Thymus (tissue), 11 donors: ENCODE measurements at regions not wholly inside any gene's neighbourhood (a gene's known extent, or its start where the extent isn't known, plus 50 kb on each side); places are given as distances from the start of the nearest gene placed in this dataset.
"Not testable (repeated sequence)": the region's sequence is repeated elsewhere in the genome, so short reads cannot be mapped to it uniquely, and the experiment has no call there.

Experiments
- DNase-seq, 9 donors: peaks; one replicate each; pipeline ENCODE4 v3.0.0-alpha.2; 2013; ENCODE audit warnings: low spot score in 9 of 9, low read depth in 6 of 9, missing footprints in 1 of 9
- H3K27ac ChIP-seq, 2 donors: one replicate each; pipeline ENCODE4 v1.5.1; 2013; ENCODE audit warnings: control low read depth in 1 of 2, low read depth in 1 of 2, low read length in 1 of 2, mild to moderate bottlenecking in 1 of 2, moderate library complexity in 1 of 2
- H3K27me3 ChIP-seq, 2 donors: one replicate each; pipeline ENCODE4 v1.5.1; 2013; ENCODE audit warnings: low read length in 1 of 2; ENCODE audit not compliant: control insufficient read depth in 2 of 2, insufficient read depth in 1 of 2
- H3K36me3 ChIP-seq, 2 donors: one replicate each; pipeline ENCODE4 v1.5.1; 2013; ENCODE audit warnings: low read length in 1 of 2, mild to moderate bottlenecking in 1 of 2, moderate library complexity in 1 of 2; ENCODE audit not compliant: control insufficient read depth in 2 of 2, insufficient read depth in 2 of 2
- H3K4me1 ChIP-seq, 2 donors: one replicate each; pipeline ENCODE4 v1.5.1; 2013; ENCODE audit warnings: low read length in 2 of 2; ENCODE audit not compliant: control insufficient read depth in 2 of 2, insufficient read depth in 2 of 2
- H3K4me3 ChIP-seq, 2 donors: one replicate each; pipeline ENCODE4 v1.5.1; 2013; ENCODE audit warnings: low read length in 2 of 2, control low read depth in 1 of 2, mild to moderate bottlenecking in 1 of 2
- H3K9me3 ChIP-seq, 2 donors: one replicate each; pipeline ENCODE4 v1.5.1; 2013; ENCODE audit warnings: low read length in 1 of 2, mild to moderate bottlenecking in 1 of 2; ENCODE audit not compliant: control insufficient read depth in 2 of 2, insufficient read depth in 1 of 2
- WGBS: extraction: QIAGEN DNeasy Blood & Tissue Kit; methylation state at CpG from one replicate; pipeline ENCODE4 v1.1.7; 2013; 5-methylcytosine and 5-hydroxymethylcytosine counted together
- donor health status: healthy.

- Histone ChIP-seq H3K36me3 (no peaks in the 10 kb centered on the region), H3K27ac (no peak overlapping the region), H3K9me3 (no peaks in the 10 kb centered on the region), H3K4me1 (no peaks in the 10 kb centered on the region), H3K27me3 (no peaks in the 10 kb centered on the region), H3K4me3 (no peak overlapping the region)
- no peak for DNase-seq
- 92% methylated on average over 3 of the region's 3 CpGs for WGBS
These were observed 324.3 kb downstream of the QKI start for GRCh38 chr6:163738725-163739407.

GRCh38 chr6:163738304-163738703 lies 323.8 kb downstream of the QKI start:
- no peaks in the 10 kb centered on the region for H3K4me1 ChIP-seq
- WGBS: 92% methylated on average over 3 of the region's 3 CpGs
- no peak overlapping the region for H3K27ac ChIP-seq
- no peak for DNase-seq
- H3K27me3 ChIP-seq: no peaks in the 10 kb centered on the region
- H3K36me3 ChIP-seq: no peaks in the 10 kb centered on the region
- no peaks in the 10 kb centered on the region for H3K9me3 ChIP-seq
- H3K4me3 ChIP-seq: no peak overlapping the region

GRCh38 chr6:163735076-163735475 lies 320.6 kb downstream of the QKI start:
- 94% methylated on average over 5 of the region's 5 CpGs for WGBS
- Histone ChIP-seq H3K4me1 (no peaks in the 10 kb centered on the region), H3K27me3 (no peaks in the 10 kb centered on the region), H3K36me3 (no peaks in the 10 kb centered on the region), H3K4me3 (no peak overlapping the region), H3K27ac (no peak overlapping the region), H3K9me3 (no peaks in the 10 kb centered on the region)
- no peak for DNase-seq

- 24% methylated on average over 2 of the region's 2 CpGs for WGBS
- Histone ChIP-seq H3K9me3 (no peaks in the 10 kb centered on the region), H3K4me1 (no peaks in the 10 kb centered on the region), H3K36me3 (no peaks in the 10 kb centered on the region), H3K27ac (no peak overlapping the region), H3K4me3 (no peak overlapping the region), H3K27me3 (no peaks in the 10 kb centered on the region)
- DNase-seq: no peak
These were observed 318.5 kb downstream of the QKI start for GRCh38 chr6:163733061-163733460.

- H3K4me1 ChIP-seq: no peaks in the 10 kb centered on the region
- 65% methylated on average over 3 of the region's 3 CpGs for WGBS
- H3K9me3 ChIP-seq: no peaks in the 10 kb centered on the region
- no peaks in the 10 kb centered on the region for H3K27me3 ChIP-seq
- no peak overlapping the region for H3K4me3 ChIP-seq
- no peaks in the 10 kb centered on the region for H3K36me3 ChIP-seq
- H3K27ac ChIP-seq: no peak overlapping the region
- no peak for DNase-seq
These were observed 318.0 kb downstream of the QKI start for GRCh38 chr6:163732479-163732878.

- not testable (repeated sequence) for DNase-seq, H3K36me3 ChIP-seq, H3K9me3 ChIP-seq, H3K27ac ChIP-seq, H3K4me3 ChIP-seq, H3K4me1 ChIP-seq, H3K27me3 ChIP-seq
- 96% methylated on average over 9 of the region's 9 CpGs for WGBS
These were observed 317.5 kb downstream of the QKI start for GRCh38 chr6:163732014-163732351.

GRCh38 chr6:163731215-163732013 lies 316.9 kb downstream of the QKI start:
- Histone ChIP-seq H3K4me3 (no peak overlapping the region), H3K27ac (no peak overlapping the region), H3K27me3 (no peaks in the 10 kb centered on the region), H3K36me3 (no peaks in the 10 kb centered on the region), H3K9me3 (no peaks in the 10 kb centered on the region), H3K4me1 (no peaks in the 10 kb centered on the region)
- WGBS: 94% methylated on average over 10 of the region's 10 CpGs
- no peak for DNase-seq

GRCh38 chr6:163730246-163731210 lies 316.0 kb downstream of the QKI start:
- H3K36me3 ChIP-seq: no peaks in the 10 kb centered on the region
- no peaks in the 10 kb centered on the region for H3K27me3 ChIP-seq
- no peaks in the 10 kb centered on the region for H3K9me3 ChIP-seq
- no peak overlapping the region for H3K27ac ChIP-seq
- H3K4me3 ChIP-seq: no peak overlapping the region
- DNase-seq: no peak
- H3K4me1 ChIP-seq: no peaks in the 10 kb centered on the region
- WGBS: 94% methylated on average over 21 of the region's 21 CpGs
